ENCODE measurements at regions not wholly inside any gene's neighbourhood (a gene's known extent, or its start where the extent isn't known, plus 50 kb on each side); places are given as distances from the start of the nearest gene placed in this dataset.

DNA sequence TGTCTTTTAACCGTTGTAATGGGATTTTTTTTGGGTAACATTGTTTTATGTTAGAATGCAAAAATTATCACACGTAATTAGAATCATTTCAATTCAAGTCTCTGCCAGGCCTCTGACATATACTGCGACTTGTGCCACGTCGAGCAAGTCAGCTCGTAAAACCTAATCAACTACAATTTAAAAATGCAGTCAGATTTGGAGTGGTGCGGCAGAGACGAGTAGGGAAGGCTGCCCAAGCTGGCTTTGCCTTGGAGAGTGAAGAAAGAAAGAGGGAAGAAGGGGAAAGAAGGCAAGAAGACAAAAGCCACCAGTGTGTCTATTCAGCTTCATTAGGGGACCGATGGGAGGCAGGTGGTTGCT lies 110.7 kb downstream of the MIAT start:
- TF ChIP-seq, protein P1, sequence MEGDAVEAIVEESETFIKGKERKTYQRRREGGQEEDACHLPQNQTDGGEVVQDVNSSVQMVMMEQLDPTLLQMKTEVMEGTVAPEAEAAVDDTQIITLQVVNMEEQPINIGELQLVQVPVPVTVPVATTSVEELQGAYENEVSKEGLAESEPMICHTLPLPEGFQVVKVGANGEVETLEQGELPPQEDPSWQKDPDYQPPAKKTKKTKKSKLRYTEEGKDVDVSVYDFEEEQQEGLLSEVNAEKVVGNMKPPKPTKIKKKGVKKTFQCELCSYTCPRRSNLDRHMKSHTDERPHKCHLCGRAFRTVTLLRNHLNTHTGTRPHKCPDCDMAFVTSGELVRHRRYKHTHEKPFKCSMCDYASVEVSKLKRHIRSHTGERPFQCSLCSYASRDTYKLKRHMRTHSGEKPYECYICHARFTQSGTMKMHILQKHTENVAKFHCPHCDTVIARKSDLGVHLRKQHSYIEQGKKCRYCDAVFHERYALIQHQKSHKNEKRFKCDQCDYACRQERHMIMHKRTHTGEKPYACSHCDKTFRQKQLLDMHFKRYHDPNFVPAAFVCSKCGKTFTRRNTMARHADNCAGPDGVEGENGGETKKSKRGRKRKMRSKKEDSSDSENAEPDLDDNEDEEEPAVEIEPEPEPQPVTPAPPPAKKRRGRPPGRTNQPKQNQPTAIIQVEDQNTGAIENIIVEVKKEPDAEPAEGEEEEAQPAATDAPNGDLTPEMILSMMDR (conservative IDR thresholded peaks at IDR 0.05; ENCODE audit: low read depth, low read length) = no peak
- TF ChIP-seq EZH2 (IDR thresholded peaks at IDR 0.05; ENCODE audit: borderline replicate concordance, low read depth, low read length, poor library complexity, severe bottlenecking) = no peak

Data from A673 (cell line).